ENCODE measurements at regions not wholly inside any gene's neighbourhood (a gene's known extent, or its start where the extent isn't known, plus 50 kb on each side); places are given as distances from the start of the nearest gene placed in this dataset.
"Not testable (repeated sequence)": the region's sequence is repeated elsewhere in the genome, so short reads cannot be mapped to it uniquely, and the experiment has no call there.

GRCh38 chr1:104463126-104463697, 713.5 kb downstream of the AMY1C start:
- DNase-seq (ENCODE audit: low read depth, low spot score), result no peak

GRCh38 chr1:104466068-104466467, 716.4 kb downstream of the AMY1C start:
- no peak for DNase-seq (ENCODE audit: low read depth, low spot score)

GRCh38 chr1:104467590-104467989, 717.9 kb downstream of the AMY1C start:
- DNase-seq (ENCODE audit: low read depth, low spot score), result no peak

GRCh38 chr1:104468282-104468681, 718.6 kb downstream of the AMY1C start:
- DNase-seq (ENCODE audit: low read depth, low spot score), result no peak

- no peak for DNase-seq (ENCODE audit: low read depth, low spot score)
Measured at GRCh38 chr1:104476126-104476525, 726.4 kb downstream of the AMY1C start.

- DNase-seq (ENCODE audit: low read depth, low spot score), result no peak
Measured at GRCh38 chr1:104488296-104489015, 738.8 kb downstream of the AMY1C start.

GRCh38 chr1:104526158-104526795, 776.6 kb downstream of the AMY1C start:
- DNase-seq (ENCODE audit: low read depth, low spot score), result no peak

- no peak for DNase-seq (ENCODE audit: low read depth, low spot score)
Measured at GRCh38 chr1:104531990-104532389, 782.3 kb downstream of the AMY1C start.

- DNase-seq (ENCODE audit: low read depth, low spot score), result no peak
Measured at GRCh38 chr1:104574620-104575019, 824.9 kb downstream of the AMY1C start.

- DNase-seq (ENCODE audit: low read depth, low spot score), result no peak
Measured at GRCh38 chr1:104592926-104593325, 843.2 kb downstream of the AMY1C start.

- DNase-seq (ENCODE audit: low read depth, low spot score), result no peak
Measured at GRCh38 chr1:104593413-104594187, 843.9 kb downstream of the AMY1C start.

- DNase-seq (ENCODE audit: low read depth, low spot score), result no peak
Measured at GRCh38 chr1:104617474-104617873, 867.8 kb downstream of the AMY1C start.

GRCh38 chr1:104621221-104621620, 871.5 kb downstream of the AMY1C start:
- DNase-seq (ENCODE audit: low read depth, low spot score), result no peak

GRCh38 chr1:104624538-104624937, 874.8 kb downstream of the AMY1C start:
- DNase-seq (ENCODE audit: low read depth, low spot score), result no peak

GRCh38 chr1:104629589-104629988, 879.9 kb downstream of the AMY1C start:
- DNase-seq (ENCODE audit: low read depth, low spot score), result no peak

- no peak for DNase-seq (ENCODE audit: low read depth, low spot score)
Measured at GRCh38 chr1:104630567-104631149, 881.0 kb downstream of the AMY1C start.

GRCh38 chr1:104636581-104636980, 886.9 kb downstream of the AMY1C start:
- no peak for DNase-seq (ENCODE audit: low read depth, low spot score)

GRCh38 chr1:104646233-104646632, 896.5 kb downstream of the AMY1C start:
- DNase-seq (ENCODE audit: low read depth, low spot score), result no peak

GRCh38 chr1:104648269-104648691, 898.6 kb downstream of the AMY1C start:
- DNase-seq (ENCODE audit: low read depth, low spot score), result peak; percentile 13

GRCh38 chr1:104664374-104664773, 914.7 kb downstream of the AMY1C start:
- DNase-seq (ENCODE audit: low read depth, low spot score), result not testable (repeated sequence)

- DNase-seq (ENCODE audit: low read depth, low spot score), result no peak
Measured at GRCh38 chr1:104665300-104665699, 915.6 kb downstream of the AMY1C start.
